ENCODE measurements at regions not wholly inside any gene's neighbourhood (a gene's known extent, or its start where the extent isn't known, plus 50 kb on each side); places are given as distances from the start of the nearest gene placed in this dataset.

DNA sequence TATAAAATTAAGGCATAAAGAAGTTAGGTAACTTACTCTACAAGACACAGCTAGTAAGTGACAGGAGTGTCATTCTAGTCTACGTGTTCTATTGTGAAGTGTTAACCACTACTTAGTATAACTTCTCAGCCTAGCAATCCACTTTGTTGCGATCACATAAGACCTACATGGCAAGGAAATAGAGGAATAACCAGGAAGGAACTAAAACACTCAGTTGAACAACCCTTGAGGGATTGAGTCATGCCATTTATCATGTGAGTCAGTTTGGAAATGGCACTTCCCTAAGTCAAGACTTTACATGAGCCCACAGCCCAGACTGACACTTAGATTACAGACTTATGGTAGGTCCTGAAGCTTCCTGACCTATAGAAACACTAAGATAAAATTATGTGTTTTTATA lies 279.5 kb upstream of the PCDH20 start:
- ChIA-PET CTCF (interaction anchor here (1.4 to 2.0 kb wide), 2 partner anchors 13 to 33 kb away, joined by 3 to 5 read pairs; no protein-coding TSS in a partner anchor), POLR2A (no interaction called here)
- TF ChIP-seq, protein P1, sequence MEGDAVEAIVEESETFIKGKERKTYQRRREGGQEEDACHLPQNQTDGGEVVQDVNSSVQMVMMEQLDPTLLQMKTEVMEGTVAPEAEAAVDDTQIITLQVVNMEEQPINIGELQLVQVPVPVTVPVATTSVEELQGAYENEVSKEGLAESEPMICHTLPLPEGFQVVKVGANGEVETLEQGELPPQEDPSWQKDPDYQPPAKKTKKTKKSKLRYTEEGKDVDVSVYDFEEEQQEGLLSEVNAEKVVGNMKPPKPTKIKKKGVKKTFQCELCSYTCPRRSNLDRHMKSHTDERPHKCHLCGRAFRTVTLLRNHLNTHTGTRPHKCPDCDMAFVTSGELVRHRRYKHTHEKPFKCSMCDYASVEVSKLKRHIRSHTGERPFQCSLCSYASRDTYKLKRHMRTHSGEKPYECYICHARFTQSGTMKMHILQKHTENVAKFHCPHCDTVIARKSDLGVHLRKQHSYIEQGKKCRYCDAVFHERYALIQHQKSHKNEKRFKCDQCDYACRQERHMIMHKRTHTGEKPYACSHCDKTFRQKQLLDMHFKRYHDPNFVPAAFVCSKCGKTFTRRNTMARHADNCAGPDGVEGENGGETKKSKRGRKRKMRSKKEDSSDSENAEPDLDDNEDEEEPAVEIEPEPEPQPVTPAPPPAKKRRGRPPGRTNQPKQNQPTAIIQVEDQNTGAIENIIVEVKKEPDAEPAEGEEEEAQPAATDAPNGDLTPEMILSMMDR (IDR thresholded peaks at IDR 0.05; ENCODE audit: control extremely low read depth, extremely low read depth, low read depth, missing control alignments) = no peak
- DNase-seq (ENCODE audit: extremely low spot score) = no peak

DNA sequence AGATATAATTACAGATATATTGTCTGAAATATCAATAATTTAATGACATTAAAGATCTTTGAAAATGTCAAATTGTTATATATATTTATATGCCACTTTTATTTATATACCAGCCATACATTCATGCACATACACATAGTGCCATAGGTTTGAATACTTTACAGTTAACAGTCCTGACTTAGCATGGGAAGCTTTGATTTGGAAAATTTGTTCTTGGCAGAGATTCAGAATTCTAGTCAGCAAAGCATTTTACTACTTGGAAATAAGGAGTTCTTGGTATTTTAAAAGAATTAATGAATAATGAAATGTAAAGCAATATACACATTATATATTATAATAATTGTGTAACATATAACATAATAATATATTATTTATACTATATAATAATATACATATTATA lies 277.0 kb upstream of the PCDH20 start:
- CTCF ChIA-PET = no interaction called here
- POLR2A ChIA-PET = no interaction called here
- DNase-seq (ENCODE audit: extremely low spot score) = no peak
- TF ChIP-seq, protein P1 (IDR thresholded peaks at IDR 0.05; ENCODE audit: control extremely low read depth, extremely low read depth, low read depth, missing control alignments) = no peak

DNA sequence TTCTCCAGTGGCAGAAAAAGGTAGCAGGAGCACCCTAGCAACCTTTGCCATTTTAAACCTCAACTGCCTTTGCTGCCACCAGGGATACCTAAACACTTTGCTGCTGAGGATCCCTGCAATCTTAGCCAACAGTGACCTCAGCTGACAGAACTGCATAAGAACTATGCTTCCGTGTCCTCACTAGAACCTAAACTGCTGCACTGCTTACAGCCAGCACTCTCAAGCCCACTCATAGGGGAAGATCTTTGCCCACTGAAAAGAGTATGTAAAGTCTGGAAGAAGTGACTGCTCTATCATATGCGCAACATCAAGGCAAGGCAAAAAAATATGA lies 270.0 kb upstream of the PCDH20 start:
- POLR2A ChIA-PET = no interaction called here
- TF ChIP-seq, protein P1 (IDR thresholded peaks at IDR 0.05; ENCODE audit: control extremely low read depth, extremely low read depth, low read depth, missing control alignments) = no peak
- CTCF ChIA-PET = interaction anchor here (2.3 kb wide), 1 partner anchor 11 kb away, joined by 8 read pairs; no protein-coding TSS in a partner anchor
- DNase-seq (ENCODE audit: extremely low spot score) = no peak

DNA sequence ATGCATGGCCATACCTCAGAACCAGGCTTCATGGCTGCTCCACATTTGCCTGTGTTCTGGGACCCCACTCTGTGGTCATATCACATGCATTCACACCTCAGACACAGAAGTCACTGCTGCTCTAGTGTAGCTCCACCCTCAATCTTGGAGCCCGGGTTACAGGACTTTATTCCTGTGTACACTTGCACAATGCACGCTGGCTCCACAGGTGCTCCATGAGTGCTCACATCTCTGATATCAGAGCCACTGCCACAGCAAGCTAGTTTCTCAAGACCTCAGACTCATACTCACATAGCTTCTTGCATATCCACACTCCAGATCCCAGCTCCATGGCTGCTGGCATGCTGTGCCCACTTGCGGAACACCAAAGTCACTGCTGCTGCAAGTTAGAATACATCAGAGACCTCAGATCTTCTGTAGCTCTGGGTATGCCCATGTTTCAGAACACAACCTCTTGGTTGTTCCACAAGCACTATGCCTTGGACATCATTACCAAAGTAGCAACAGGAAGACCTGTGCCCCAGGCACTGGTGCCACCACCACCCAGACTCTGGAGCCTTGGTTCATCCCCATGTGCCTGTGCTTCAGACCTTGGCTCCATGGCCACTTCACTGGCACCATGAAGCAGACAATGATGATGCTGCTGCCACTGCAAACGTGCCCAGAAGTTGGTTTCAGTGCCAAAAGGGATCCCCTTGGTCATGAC lies 269.5 kb upstream of the PCDH20 start:
- POLR2A ChIA-PET = no interaction called here
- TF ChIP-seq, protein P1 (IDR thresholded peaks at IDR 0.05; ENCODE audit: control extremely low read depth, extremely low read depth, low read depth, missing control alignments) = no peak
- CTCF ChIA-PET = interaction anchor here (2.3 kb wide), 1 partner anchor 11 kb away, joined by 8 read pairs; no protein-coding TSS in a partner anchor

DNA sequence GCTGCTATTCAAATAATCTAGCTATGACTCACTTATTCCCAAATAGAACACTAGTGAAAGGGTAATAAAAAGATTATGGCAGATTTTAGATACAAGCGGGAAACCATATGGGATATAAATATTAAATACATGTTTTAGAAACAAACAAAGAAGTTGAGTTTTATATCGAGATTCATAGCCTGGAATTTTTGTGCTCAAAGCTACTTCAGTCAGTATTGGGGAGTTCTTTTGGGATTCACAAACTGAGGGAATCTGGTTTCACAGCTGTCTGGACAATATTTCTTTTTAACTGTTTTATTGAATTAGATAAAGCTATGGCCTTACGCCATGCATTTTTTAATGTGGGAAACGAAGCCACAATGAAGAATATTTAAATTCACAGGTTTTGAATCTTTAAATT lies 257.1 kb upstream of the PCDH20 start:
- DNase-seq (ENCODE audit: extremely low spot score) = no peak
- TF ChIP-seq, protein P1 (IDR thresholded peaks at IDR 0.05; ENCODE audit: control extremely low read depth, extremely low read depth, low read depth, missing control alignments) = no peak
- CTCF ChIA-PET = interaction anchor here (1.2 kb wide), 1 partner anchor 29 kb away, joined by 3 read pairs; no protein-coding TSS in a partner anchor
- POLR2A ChIA-PET = no interaction called here

More for the DNA sequence above, 269.5 kb upstream of the PCDH20 start:
- no peak for DNase-seq (ENCODE audit: extremely low spot score)

DNA sequence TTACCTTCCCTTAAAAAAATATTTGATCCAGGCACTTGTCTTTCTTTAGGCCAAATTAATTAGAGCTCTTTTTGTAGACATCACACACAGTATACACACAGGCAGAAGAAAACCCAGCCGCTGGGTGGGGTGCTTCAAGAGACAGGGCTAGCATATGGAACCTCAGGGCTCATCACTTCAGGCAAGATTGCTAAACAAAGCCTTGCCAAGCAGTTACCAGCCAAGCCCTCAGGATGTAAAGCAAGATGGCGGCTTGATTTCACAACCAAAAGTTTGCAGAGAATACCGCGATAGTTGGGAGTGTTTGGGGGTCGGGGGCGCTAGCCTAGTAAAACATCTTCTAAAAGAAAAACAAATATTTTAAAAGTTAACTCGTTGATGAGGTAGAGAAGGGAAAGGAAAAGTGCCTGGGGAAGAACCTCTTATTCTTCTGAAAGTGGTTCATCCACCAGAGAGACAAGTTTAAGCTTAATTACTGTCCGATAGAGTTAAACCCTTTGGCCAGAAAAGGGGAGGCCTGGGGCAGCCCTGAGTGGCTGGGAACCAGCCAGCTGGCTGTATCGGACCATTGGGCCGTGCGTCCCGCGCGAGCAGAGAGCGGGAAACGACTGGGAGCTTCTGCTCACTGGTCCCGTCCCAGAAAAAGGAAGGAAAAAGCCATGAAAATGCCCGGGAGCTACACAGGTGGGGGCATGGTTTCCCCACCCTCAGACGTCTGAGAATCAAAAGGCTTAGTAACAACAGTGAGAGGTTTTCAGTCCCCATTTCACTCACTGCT lies 254.9 kb upstream of the PCDH20 start:
- POLR2A ChIA-PET = no interaction called here

More for the DNA sequence above, 254.9 kb upstream of the PCDH20 start:
- CTCF ChIA-PET = no interaction called here
- no peak for DNase-seq (ENCODE audit: extremely low spot score)
- TF ChIP-seq, protein P1 (IDR thresholded peaks at IDR 0.05; ENCODE audit: control extremely low read depth, extremely low read depth, low read depth, missing control alignments) = no peak
